Activated CD8-positive, alpha-beta memory T cell treated with anti-CD3 and anti-CD28 coated beads, Interleukin-2, amount 10 ng/mL, durations not matched to agents 7 days and 5 days (primary cell): ENCODE measurements at regions not wholly inside any gene's neighbourhood (a gene's known extent, or its start where the extent isn't known, plus 50 kb on each side); places are given as distances from the start of the nearest gene placed in this dataset.

Source experiments
- ATAC-seq: fragments of 150-1000 bp; cut with Tn5 transposase; one replicate; pipeline ENCODE4 v1.10.0; 2021; ENCODE audit warnings: moderate library complexity
- CTCF ChIA-PET: fragments of 350-600 bp; sonication (Branson Sonifier 250); formaldehyde crosslinking; loops from one replicate; lab custom pipeline; 2021; ENCODE audit warnings: antibody characterized with exemption; lab: Charles Lee
- DNase-seq: peaks from one replicate; pipeline ENCODE4 v3.0.0-alpha.2; 2020
- H3K27ac Mint-ChIP-seq: one replicate; pipeline ENCODE4 v1.8.0; 2021; ENCODE audit warnings: mild to moderate bottlenecking, mixed read lengths
- H3K27me3 Mint-ChIP-seq: one replicate; pipeline ENCODE4 v1.8.0; 2021; ENCODE audit warnings: mixed read lengths
- H3K36me3 Mint-ChIP-seq: one replicate; pipeline ENCODE4 v1.8.0; 2021; ENCODE audit warnings: mild to moderate bottlenecking, mixed read lengths
- H3K4me1 Mint-ChIP-seq: one replicate; pipeline ENCODE4 v1.8.0; 2021; ENCODE audit warnings: mixed read lengths
- H3K4me3 Mint-ChIP-seq: one replicate; pipeline ENCODE4 v1.8.0; 2021; ENCODE audit warnings: mild to moderate bottlenecking, moderate library complexity, mixed read lengths
- H3K9me3 Mint-ChIP-seq: one replicate; pipeline ENCODE4 v1.8.0; 2022; ENCODE audit warnings: low read depth, mixed read lengths

GRCh38 chr5:23260621-23261020 lies 246.8 kb upstream of the PRDM9 start:
- Mint-ChIP-seq H3K9me3 (peaks cover 8% of the 10 kb centered on the region), H3K27me3 (no peaks in the 10 kb centered on the region), H3K27ac (no peak overlapping the region), H3K36me3 (no peaks in the 10 kb centered on the region), H3K4me1 (no peaks in the 10 kb centered on the region), H3K4me3 (no peak overlapping the region)
- DNase-seq (no peak), ATAC-seq (no peak)
- CTCF ChIA-PET = no interaction called here

DNA sequence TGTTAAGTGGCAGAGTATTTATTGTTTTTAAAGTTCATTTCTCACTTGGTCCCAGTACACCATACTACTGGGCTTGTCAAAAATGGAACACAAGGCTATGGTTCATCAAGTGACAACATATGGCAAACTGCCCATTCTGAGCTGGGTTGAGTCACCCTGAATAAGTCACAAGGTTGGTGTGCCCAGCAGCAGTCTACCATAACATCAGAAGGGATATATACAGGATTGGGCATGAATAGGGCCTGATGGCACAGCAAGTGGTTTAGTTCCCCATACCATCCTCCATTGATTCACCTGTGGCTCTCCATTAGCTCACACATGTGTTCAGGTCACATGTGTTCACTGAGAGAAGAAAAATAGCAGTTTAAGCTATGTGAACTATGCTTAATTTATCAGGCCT lies 249.8 kb upstream of the PRDM9 start:
- CTCF ChIA-PET = no interaction called here
- DNase-seq (no peak), ATAC-seq (no peak)
- Mint-ChIP-seq H3K36me3 (no peaks in the 10 kb centered on the region), H3K4me1 (no peaks in the 10 kb centered on the region), H3K9me3 (peaks cover 9% of the 10 kb centered on the region), H3K4me3 (no peak overlapping the region), H3K27ac (no peak overlapping the region), H3K27me3 (no peaks in the 10 kb centered on the region)

- Mint-ChIP-seq H3K4me3 (no peak overlapping the region), H3K4me1 (no peaks in the 10 kb centered on the region), H3K36me3 (no peaks in the 10 kb centered on the region), H3K27me3 (no peaks in the 10 kb centered on the region), H3K27ac (no peak overlapping the region), H3K9me3 (peaks cover 5% of the 10 kb centered on the region)
- ATAC-seq (no peak), DNase-seq (no peak)
- CTCF ChIA-PET = no interaction called here
Observed at GRCh38 chr5:23253621-23254198, 253.7 kb upstream of the PRDM9 start.

GRCh38 chr5:23242891-23243290 lies 264.5 kb upstream of the PRDM9 start:
- DNase-seq (no peak), ATAC-seq (no peak)
- no peaks in the 10 kb centered on the region for H3K27me3 Mint-ChIP-seq
- H3K27ac Mint-ChIP-seq = no peak overlapping the region
- H3K9me3 Mint-ChIP-seq = peaks cover 8% of the 10 kb centered on the region
- CTCF ChIA-PET = no interaction called here
- no peaks in the 10 kb centered on the region for H3K36me3 Mint-ChIP-seq
- no peak overlapping the region for H3K4me3 Mint-ChIP-seq
- no peaks in the 10 kb centered on the region for H3K4me1 Mint-ChIP-seq

- Mint-ChIP-seq H3K4me3 (no peak overlapping the region), H3K36me3 (no peaks in the 10 kb centered on the region), H3K27ac (no peak overlapping the region), H3K27me3 (no peaks in the 10 kb centered on the region), H3K4me1 (no peaks in the 10 kb centered on the region), H3K9me3 (peaks cover 9% of the 10 kb centered on the region)
- no peak for DNase-seq
- CTCF ChIA-PET = no interaction called here
- no peak for ATAC-seq
Observed at GRCh38 chr5:23235246-23235645, 272.2 kb upstream of the PRDM9 start.

GRCh38 chr5:23234197-23234596 lies 273.2 kb upstream of the PRDM9 start:
- ATAC-seq = no peak
- Mint-ChIP-seq H3K27ac (no peak overlapping the region), H3K36me3 (no peaks in the 10 kb centered on the region), H3K4me3 (no peak overlapping the region), H3K9me3 (peaks cover 9% of the 10 kb centered on the region), H3K27me3 (no peaks in the 10 kb centered on the region), H3K4me1 (no peaks in the 10 kb centered on the region)
- CTCF ChIA-PET = no interaction called here
- DNase-seq = no peak

- CTCF ChIA-PET = no interaction called here
- Mint-ChIP-seq H3K4me1 (no peaks in the 10 kb centered on the region), H3K27me3 (no peaks in the 10 kb centered on the region), H3K4me3 (no peak overlapping the region), H3K36me3 (no peaks in the 10 kb centered on the region), H3K9me3 (peaks cover 17% of the 10 kb centered on the region), H3K27ac (no peak overlapping the region)
- DNase-seq (no peak), ATAC-seq (no peak)
Observed at GRCh38 chr5:23223846-23224245, 283.6 kb upstream of the PRDM9 start.

GRCh38 chr5:23221831-23222230 lies 285.6 kb upstream of the PRDM9 start:
- ATAC-seq (no peak), DNase-seq (no peak)
- H3K4me3 Mint-ChIP-seq = no peak overlapping the region
- no peaks in the 10 kb centered on the region for H3K27me3 Mint-ChIP-seq
- no peak overlapping the region for H3K27ac Mint-ChIP-seq
- H3K36me3 Mint-ChIP-seq = no peaks in the 10 kb centered on the region
- H3K4me1 Mint-ChIP-seq = no peaks in the 10 kb centered on the region
- peaks cover 20% of the 10 kb centered on the region for H3K9me3 Mint-ChIP-seq
- CTCF ChIA-PET = no interaction called here

DNA sequence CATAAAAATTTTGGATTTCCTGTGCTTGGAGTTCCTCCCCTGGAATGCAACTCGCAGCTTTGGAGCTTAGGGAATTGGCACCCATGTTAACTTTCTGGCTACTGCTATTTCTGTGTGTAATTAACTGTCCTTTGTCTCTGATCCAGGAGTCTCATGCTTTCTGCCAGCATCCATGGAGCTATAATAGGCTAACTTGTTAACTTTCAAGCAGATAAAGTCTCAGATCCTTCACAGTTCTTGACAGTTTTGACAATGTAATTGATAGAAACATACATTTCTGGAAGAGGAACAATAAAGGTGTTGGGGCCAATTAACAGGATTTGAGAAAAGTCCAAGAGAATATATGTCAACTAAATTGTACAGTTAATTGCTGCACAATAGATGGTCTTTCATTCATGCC lies 290.2 kb upstream of the PRDM9 start:
- H3K36me3 Mint-ChIP-seq = no peaks in the 10 kb centered on the region

GRCh38 chr5:23216345-23216744 lies 291.1 kb upstream of the PRDM9 start:
- Mint-ChIP-seq H3K27ac (no peak overlapping the region), H3K4me1 (no peaks in the 10 kb centered on the region), H3K36me3 (no peaks in the 10 kb centered on the region), H3K27me3 (no peaks in the 10 kb centered on the region), H3K4me3 (no peak overlapping the region), H3K9me3 (peaks cover 22% of the 10 kb centered on the region)
- no peak for DNase-seq
- CTCF ChIA-PET = no interaction called here
- no peak for ATAC-seq

More for the DNA sequence above, 290.2 kb upstream of the PRDM9 start:
- ATAC-seq (no peak), DNase-seq (no peak)
- Mint-ChIP-seq H3K27me3 (no peaks in the 10 kb centered on the region), H3K27ac (no peak overlapping the region), H3K9me3 (peaks cover 19% of the 10 kb centered on the region), H3K4me3 (no peak overlapping the region), H3K4me1 (no peaks in the 10 kb centered on the region)
- CTCF ChIA-PET = no interaction called here

DNA sequence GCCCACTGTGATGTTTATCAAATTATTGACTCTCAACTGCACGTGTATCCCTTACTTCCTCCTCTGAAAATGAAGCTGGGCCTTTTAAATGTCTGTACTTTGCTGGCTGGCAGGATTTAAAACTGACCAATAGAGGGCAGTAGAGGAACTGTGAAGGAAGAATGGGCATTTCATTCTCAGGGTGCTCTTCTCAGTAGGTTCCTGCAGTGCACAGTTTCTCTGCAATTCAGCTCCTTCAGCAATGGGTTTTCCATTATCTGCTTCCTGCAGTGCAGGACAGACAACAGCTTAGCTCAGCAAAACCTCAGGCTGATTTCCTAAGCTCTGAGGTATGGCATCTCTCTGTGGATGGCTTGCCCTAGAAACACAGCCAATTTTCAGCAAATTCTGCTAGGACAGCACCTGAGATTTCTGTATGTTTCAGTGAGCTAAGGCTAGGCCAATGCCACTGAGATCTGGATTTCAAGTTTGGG lies 298.4 kb upstream of the PRDM9 start:
- no peak overlapping the region for H3K4me3 Mint-ChIP-seq
- H3K9me3 Mint-ChIP-seq = peaks cover 11% of the 10 kb centered on the region
- no peaks in the 10 kb centered on the region for H3K36me3 Mint-ChIP-seq
- no peaks in the 10 kb centered on the region for H3K4me1 Mint-ChIP-seq
- no peak overlapping the region for H3K27ac Mint-ChIP-seq
- DNase-seq (no peak), ATAC-seq (no peak)
- H3K27me3 Mint-ChIP-seq = no peaks in the 10 kb centered on the region
- CTCF ChIA-PET = interaction anchor here (0.5 to 1.3 kb wide), 2 partner anchors 13 to 1092 kb away, joined by 3 read pairs; no protein-coding TSS in a partner anchor

DNA sequence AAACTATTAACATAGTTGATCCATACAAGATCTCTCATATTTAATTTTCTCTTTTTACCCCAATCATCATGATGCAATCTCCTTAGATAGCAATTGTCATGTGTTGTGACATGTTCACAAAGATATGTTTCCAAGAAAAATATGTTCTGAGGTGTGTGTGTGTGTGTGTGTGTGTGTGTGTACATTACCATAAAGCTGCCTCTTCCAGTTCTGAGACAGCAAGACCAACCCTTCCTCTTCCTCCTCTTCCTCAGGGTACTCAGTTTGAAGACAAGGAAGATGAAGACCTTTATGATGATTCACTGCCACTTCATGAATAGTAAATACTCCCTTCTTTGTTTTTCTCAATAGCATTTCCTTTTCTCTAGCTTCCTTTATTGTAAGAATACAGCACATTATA lies 303.3 kb upstream of the PRDM9 start:
- CTCF ChIA-PET = no interaction called here

DNA sequence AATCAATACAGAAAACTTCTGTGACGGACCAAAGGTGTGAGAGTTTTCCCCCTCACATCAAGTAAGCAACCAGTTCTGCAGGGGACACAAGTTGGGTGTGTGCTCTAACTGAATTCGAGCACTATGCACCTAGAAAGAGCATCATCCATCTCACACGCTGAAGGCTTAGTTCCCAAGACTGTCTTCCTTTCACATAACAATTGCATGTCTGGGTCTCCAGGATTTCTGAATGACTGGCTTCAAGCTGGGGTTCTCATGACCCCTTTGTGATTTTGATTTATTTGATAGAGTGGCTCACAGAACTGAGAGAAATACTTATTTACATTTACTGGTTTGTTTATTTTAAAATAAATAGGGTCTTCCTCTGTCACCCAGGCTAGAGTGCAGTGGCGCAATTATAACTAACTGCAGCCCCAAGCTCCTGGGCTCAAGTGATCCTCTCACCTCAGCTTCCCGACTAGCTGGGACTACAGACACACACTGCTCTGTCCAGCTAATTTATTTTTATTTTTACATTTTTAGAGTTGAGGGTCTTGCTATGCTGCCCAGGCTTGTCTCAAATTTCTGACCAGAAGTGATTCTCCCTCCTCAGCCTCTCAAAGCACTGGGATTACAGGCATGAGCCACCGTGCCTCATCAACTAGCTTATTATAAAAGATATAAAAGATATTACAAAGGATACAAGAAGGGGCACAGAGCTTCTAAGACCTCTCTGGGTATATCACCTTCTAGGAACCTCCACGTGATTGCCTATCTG lies 316.7 kb upstream of the CDH12 start:
- Mint-ChIP-seq H3K36me3 (no peaks in the 10 kb centered on the region), H3K27me3 (no peaks in the 10 kb centered on the region), H3K27ac (no peak overlapping the region), H3K4me3 (no peak overlapping the region), H3K4me1 (no peaks in the 10 kb centered on the region), H3K9me3 (peaks cover 11% of the 10 kb centered on the region)
- no peak for DNase-seq
- ATAC-seq = no peak
- CTCF ChIA-PET = no interaction called here

More for the DNA sequence above, 303.3 kb upstream of the PRDM9 start:
- no peaks in the 10 kb centered on the region for H3K4me1 Mint-ChIP-seq
- DNase-seq (no peak), ATAC-seq (no peak)
- no peak overlapping the region for H3K27ac Mint-ChIP-seq
- H3K27me3 Mint-ChIP-seq = no peaks in the 10 kb centered on the region
- H3K9me3 Mint-ChIP-seq = peaks cover 8% of the 10 kb centered on the region
- H3K36me3 Mint-ChIP-seq = no peaks in the 10 kb centered on the region
- no peak overlapping the region for H3K4me3 Mint-ChIP-seq

GRCh38 chr5:23164971-23165370 lies 311.8 kb upstream of the CDH12 start:
- H3K27ac Mint-ChIP-seq = no peak overlapping the region
- H3K9me3 Mint-ChIP-seq = peaks cover 9% of the 10 kb centered on the region
- no peaks in the 10 kb centered on the region for H3K36me3 Mint-ChIP-seq
- ATAC-seq (no peak), DNase-seq (no peak)
- CTCF ChIA-PET = no interaction called here
- H3K4me1 Mint-ChIP-seq = no peaks in the 10 kb centered on the region
- no peak overlapping the region for H3K4me3 Mint-ChIP-seq
- no peaks in the 10 kb centered on the region for H3K27me3 Mint-ChIP-seq
